GM19351 (cell line): ENCODE measurements at regions not wholly inside any gene's neighbourhood (a gene's known extent, or its start where the extent isn't known, plus 50 kb on each side); places are given as distances from the start of the nearest gene placed in this dataset.
"Not testable (repeated sequence)": the region's sequence is repeated elsewhere in the genome, so short reads cannot be mapped to it uniquely, and the experiment has no call there.

ENCODE experiments used
- ATAC-seq: cut with Tn5 transposase; IDR thresholded peaks from one replicate; pipeline ENCODE4 v1.9.1; 2021; ENCODE audit warnings: mild to moderate bottlenecking, moderate library complexity; ENCODE audit not compliant: unreplicated experiment

GRCh38 chr9:80797101-80797829 lies 892.1 kb downstream of the TLE1 start:
- ATAC-seq, result no peak

GRCh38 chr9:80796632-80797031 lies 892.7 kb downstream of the TLE1 start:
- ATAC-seq, result no peak

- ATAC-seq, result no peak
Measured at GRCh38 chr9:80794197-80794596, 895.1 kb downstream of the TLE1 start.

- ATAC-seq, result no peak
Measured at GRCh38 chr9:80793706-80794105, 895.6 kb downstream of the TLE1 start.

GRCh38 chr9:80792726-80793125 lies 896.6 kb downstream of the TLE1 start:
- no peak for ATAC-seq

GRCh38 chr9:80791836-80792235 lies 897.5 kb downstream of the TLE1 start:
- ATAC-seq, result no peak

- ATAC-seq, result no peak
Measured at GRCh38 chr9:80790764-80791163, 898.6 kb downstream of the TLE1 start.

GRCh38 chr9:80789831-80790230 lies 899.5 kb downstream of the TLE1 start:
- ATAC-seq, result no peak

- ATAC-seq, result no peak
Measured at GRCh38 chr9:80787636-80788035, 901.7 kb downstream of the TLE1 start.

- ATAC-seq, result no peak
Measured at GRCh38 chr9:80784647-80785046, 904.7 kb downstream of the TLE1 start.

- ATAC-seq, result no peak
Measured at GRCh38 chr9:80775971-80776370, 913.4 kb downstream of the TLE1 start.

GRCh38 chr9:80775530-80775929 lies 913.8 kb downstream of the TLE1 start:
- no peak for ATAC-seq

GRCh38 chr9:80771555-80772347 lies 917.6 kb downstream of the TLE1 start:
- ATAC-seq, result no peak

- ATAC-seq, result no peak
Measured at GRCh38 chr9:80763536-80763935, 925.8 kb downstream of the TLE1 start.

- ATAC-seq, result no peak
Measured at GRCh38 chr9:80755586-80755985, 933.8 kb downstream of the TLE1 start.

- not testable (repeated sequence) for ATAC-seq
Measured at GRCh38 chr9:80747056-80747455, 942.3 kb downstream of the TLE1 start.

- ATAC-seq, result no peak
Measured at GRCh38 chr9:80732506-80732905, 956.8 kb downstream of the TLE1 start.

GRCh38 chr9:80720579-80720978 lies 968.8 kb downstream of the TLE1 start:
- ATAC-seq, result no peak

GRCh38 chr9:80707120-80707519 lies 982.2 kb downstream of the TLE1 start:
- ATAC-seq, result no peak

- ATAC-seq, result no peak
Measured at GRCh38 chr9:80701061-80701460, 988.3 kb downstream of the TLE1 start.

GRCh38 chr9:80699511-80699998 lies 989.8 kb downstream of the TLE1 start:
- ATAC-seq, result no peak

GRCh38 chr9:80698725-80699410 lies 990.5 kb downstream of the TLE1 start:
- no peak for ATAC-seq
